ENCODE measurements at regions not wholly inside any gene's neighbourhood (a gene's known extent, or its start where the extent isn't known, plus 50 kb on each side); places are given as distances from the start of the nearest gene placed in this dataset.

DNA sequence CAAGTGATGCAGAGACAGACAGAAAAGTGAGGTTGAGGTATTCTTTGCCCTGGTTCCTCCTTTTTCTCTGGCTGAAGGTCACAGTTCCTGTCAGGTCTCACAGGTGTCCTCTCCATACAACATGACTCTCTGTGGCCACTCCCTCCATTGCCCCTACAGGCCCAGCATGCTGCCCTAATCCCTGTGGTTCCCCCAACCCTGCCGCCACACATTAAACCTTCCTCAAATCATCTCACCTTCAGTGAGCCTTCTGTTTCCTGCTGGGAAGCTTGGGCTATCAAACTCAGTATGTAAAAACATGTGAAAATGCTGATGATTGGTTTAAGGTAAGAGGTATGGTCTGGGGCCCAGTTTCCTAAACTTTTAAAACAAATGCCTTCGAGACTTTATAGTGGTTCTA is 159.0 kb upstream of the E2F7 start:
- TF ChIP-seq POLR2A (IDR thresholded peaks at IDR 0.05) = no peak
- TF ChIP-seq CTCF (IDR thresholded peaks at IDR 0.05) = no peak
